ENCODE measurements at regions not wholly inside any gene's neighbourhood (a gene's known extent, or its start where the extent isn't known, plus 50 kb on each side); places are given as distances from the start of the nearest gene placed in this dataset.
"Not testable (repeated sequence)": the region's sequence is repeated elsewhere in the genome, so short reads cannot be mapped to it uniquely, and the experiment has no call there.

GRCh38 chrX:143306991-143307937 is 210.0 kb downstream of the SPANXN3 start:
- no peaks in the 10 kb centered on the region for H3K9me3 ChIP-seq (replicated peaks; ENCODE audit: low read length)
- H3K4me1 ChIP-seq (ENCODE audit: control insufficient read depth, insufficient read depth, low read length), result no peaks in the 10 kb centered on the region
- H3K9ac ChIP-seq (ENCODE audit: low read depth, low read length), result no peak overlapping the region
- H3K4me2 ChIP-seq (ENCODE audit: low read length), result no peak overlapping the region
- H3K4me3 ChIP-seq (ENCODE audit: low read length), result no peak overlapping the region
- no peaks in the 10 kb centered on the region for H3K27me3 ChIP-seq (ENCODE audit: control insufficient read depth, insufficient read depth, low read length)
- H3K36me3 ChIP-seq (ENCODE audit: insufficient read depth, low read length), result no peaks in the 10 kb centered on the region

- Histone ChIP-seq H3K9me3 (replicated peaks; ENCODE audit: low read length) (no peaks in the 10 kb centered on the region), H3K4me2 (ENCODE audit: low read length) (no peak overlapping the region), H3K9ac (ENCODE audit: low read depth, low read length) (no peak overlapping the region), H3K36me3 (ENCODE audit: insufficient read depth, low read length) (no peaks in the 10 kb centered on the region), H3K4me3 (ENCODE audit: low read length) (no peak overlapping the region), H3K4me1 (ENCODE audit: control insufficient read depth, insufficient read depth, low read length) (no peaks in the 10 kb centered on the region), H3K27me3 (ENCODE audit: control insufficient read depth, insufficient read depth, low read length) (no peaks in the 10 kb centered on the region)
Observed at GRCh38 chrX:143304518-143304917, 212.8 kb downstream of the SPANXN3 start.

DNA sequence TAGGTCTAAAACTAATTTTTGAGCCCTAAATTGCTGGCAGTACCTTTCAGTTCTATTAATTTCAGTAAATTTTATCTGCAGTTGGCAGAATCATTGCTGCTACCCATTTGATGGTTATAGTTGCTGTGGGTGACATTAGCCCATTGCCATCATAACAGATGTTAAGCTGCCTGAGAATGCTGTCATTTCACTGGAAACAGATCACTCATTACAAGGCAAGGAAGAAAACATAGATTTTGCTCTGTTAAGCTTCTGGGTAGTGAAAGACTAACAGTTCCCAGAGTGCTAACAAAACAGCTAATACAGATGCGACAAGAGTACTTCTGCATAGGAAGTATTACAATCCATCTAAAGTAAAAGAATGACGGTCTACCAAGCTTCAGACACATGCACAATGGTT is 213.2 kb downstream of the SPANXN3 start:
- Histone ChIP-seq H3K9me3 (replicated peaks; ENCODE audit: low read length) (no peaks in the 10 kb centered on the region), H3K4me2 (ENCODE audit: low read length) (no peak overlapping the region), H3K36me3 (ENCODE audit: insufficient read depth, low read length) (no peaks in the 10 kb centered on the region), H3K4me1 (ENCODE audit: control insufficient read depth, insufficient read depth, low read length) (no peaks in the 10 kb centered on the region), H3K9ac (ENCODE audit: low read depth, low read length) (no peak overlapping the region), H3K27me3 (ENCODE audit: control insufficient read depth, insufficient read depth, low read length) (no peaks in the 10 kb centered on the region), H3K4me3 (ENCODE audit: low read length) (no peak overlapping the region)

DNA sequence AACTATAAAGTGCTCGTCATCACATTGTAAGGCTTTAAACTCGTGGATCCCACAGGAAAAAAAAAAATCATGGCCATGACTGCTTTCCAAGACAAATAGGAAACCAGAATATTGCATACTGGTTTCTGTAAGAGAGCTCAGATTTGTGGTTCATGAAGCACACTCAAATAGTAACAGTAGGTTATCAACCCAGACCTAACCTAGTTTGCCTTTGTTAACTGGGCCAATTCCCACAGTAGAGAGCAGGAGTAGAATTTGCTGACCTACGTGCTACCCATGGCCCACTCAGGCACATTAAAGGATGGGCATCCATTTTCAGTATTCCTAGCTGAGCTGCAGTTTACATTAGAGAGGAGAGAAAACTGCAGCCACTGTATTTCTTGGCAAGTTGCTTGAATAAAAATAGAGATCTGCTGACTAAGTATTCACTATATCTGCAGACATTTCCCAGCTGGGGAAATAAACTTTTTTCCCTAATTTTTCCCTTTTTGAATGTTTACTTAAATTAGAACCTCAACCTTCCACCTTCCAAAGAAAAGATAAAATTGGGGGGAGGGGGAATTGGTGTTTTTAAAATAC is 218.5 kb downstream of the SPANXN3 start:
- Histone ChIP-seq H3K9me3 (replicated peaks; ENCODE audit: low read length) (no peaks in the 10 kb centered on the region), H3K36me3 (ENCODE audit: insufficient read depth, low read length) (no peaks in the 10 kb centered on the region), H3K4me3 (ENCODE audit: low read length) (no peak overlapping the region), H3K4me2 (ENCODE audit: low read length) (no peak overlapping the region), H3K9ac (ENCODE audit: low read depth, low read length) (no peak overlapping the region), H3K4me1 (ENCODE audit: control insufficient read depth, insufficient read depth, low read length) (no peaks in the 10 kb centered on the region), H3K27me3 (ENCODE audit: control insufficient read depth, insufficient read depth, low read length) (no peaks in the 10 kb centered on the region)

DNA sequence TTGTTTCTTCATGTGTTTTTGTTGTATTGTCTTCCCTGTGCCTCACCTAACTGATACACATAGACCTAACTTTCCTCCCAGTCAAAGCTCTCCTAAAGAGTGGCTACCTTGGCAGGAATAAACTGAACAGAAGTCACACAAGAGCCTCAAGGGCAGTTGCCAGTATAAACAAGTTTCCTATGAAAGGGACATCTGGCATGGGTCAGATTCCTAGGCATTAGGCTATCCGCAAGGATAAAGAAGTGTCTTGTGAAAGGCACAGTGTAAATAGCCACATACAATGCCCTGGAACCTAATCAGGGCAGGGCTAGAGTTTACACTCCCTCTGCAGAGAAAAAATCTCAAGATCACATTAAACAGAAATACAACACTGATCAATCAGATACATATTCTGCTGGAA is 220.8 kb downstream of the SPANXN3 start:
- H3K36me3 ChIP-seq (ENCODE audit: insufficient read depth, low read length), result no peaks in the 10 kb centered on the region
- H3K4me3 ChIP-seq (ENCODE audit: low read length), result no peak overlapping the region

DNA sequence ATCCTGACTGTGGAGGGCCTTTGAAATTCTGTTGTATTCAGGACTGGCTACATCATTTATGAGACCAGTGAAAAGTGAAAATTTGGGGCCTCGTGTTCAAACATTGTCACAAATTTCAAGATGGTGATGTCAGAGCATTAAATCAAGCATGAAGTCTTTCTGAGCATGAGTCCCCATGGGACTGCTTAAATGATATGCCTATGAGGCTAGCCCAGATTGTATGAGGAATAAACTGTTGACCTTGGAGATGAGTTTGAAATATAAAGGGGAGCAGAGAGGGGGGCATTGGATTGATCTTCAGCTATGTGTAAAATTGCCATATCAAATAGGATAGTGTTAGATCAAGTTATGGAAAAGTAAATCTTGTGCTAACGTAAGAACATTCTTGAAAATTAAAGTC is 230.0 kb downstream of the SPANXN3 start:
- no peaks in the 10 kb centered on the region for H3K4me1 ChIP-seq (ENCODE audit: control insufficient read depth, insufficient read depth, low read length)
- no peak overlapping the region for H3K4me2 ChIP-seq (ENCODE audit: low read length)
- H3K36me3 ChIP-seq (ENCODE audit: insufficient read depth, low read length), result no peaks in the 10 kb centered on the region
- H3K27me3 ChIP-seq (ENCODE audit: control insufficient read depth, insufficient read depth, low read length), result no peaks in the 10 kb centered on the region
- no peak overlapping the region for H3K4me3 ChIP-seq (ENCODE audit: low read length)
- no peaks in the 10 kb centered on the region for H3K9me3 ChIP-seq (replicated peaks; ENCODE audit: low read length)
- H3K9ac ChIP-seq (ENCODE audit: low read depth, low read length), result no peak overlapping the region

More for the DNA sequence above, 220.8 kb downstream of the SPANXN3 start:
- Histone ChIP-seq H3K9me3 (replicated peaks; ENCODE audit: low read length) (no peaks in the 10 kb centered on the region), H3K9ac (ENCODE audit: low read depth, low read length) (no peak overlapping the region), H3K4me1 (ENCODE audit: control insufficient read depth, insufficient read depth, low read length) (no peaks in the 10 kb centered on the region), H3K27me3 (ENCODE audit: control insufficient read depth, insufficient read depth, low read length) (no peaks in the 10 kb centered on the region), H3K4me2 (ENCODE audit: low read length) (no peak overlapping the region)

GRCh38 chrX:143270317-143270716 is 244.6 kb downstream of the SPANXN4 start:
- Histone ChIP-seq H3K4me2 (ENCODE audit: low read length) (no peak overlapping the region), H3K36me3 (ENCODE audit: insufficient read depth, low read length) (no peaks in the 10 kb centered on the region), H3K4me1 (ENCODE audit: control insufficient read depth, insufficient read depth, low read length) (no peaks in the 10 kb centered on the region), H3K9me3 (replicated peaks; ENCODE audit: low read length) (no peaks in the 10 kb centered on the region), H3K4me3 (ENCODE audit: low read length) (no peak overlapping the region), H3K27me3 (ENCODE audit: control insufficient read depth, insufficient read depth, low read length) (no peaks in the 10 kb centered on the region), H3K9ac (ENCODE audit: low read depth, low read length) (no peak overlapping the region)

DNA sequence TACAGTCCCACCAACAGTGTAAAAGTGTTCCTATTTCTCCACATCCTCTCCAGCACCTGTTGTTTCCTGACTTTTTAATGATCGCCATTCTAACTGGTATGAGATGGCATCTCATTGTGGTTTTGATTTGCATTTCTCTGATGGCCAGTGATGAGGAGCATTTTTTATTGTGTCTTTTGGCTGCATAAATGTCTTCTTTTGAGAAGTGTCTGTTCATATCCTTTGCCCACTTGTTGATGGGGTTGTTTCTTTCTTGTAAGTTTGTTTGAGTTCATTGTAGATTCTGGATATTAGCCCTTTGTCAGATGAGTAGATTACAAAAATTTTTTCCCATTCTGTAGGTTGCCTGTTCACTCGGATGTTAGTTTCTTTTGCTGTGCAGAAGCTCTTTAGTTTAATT is 218.9 kb downstream of the SPANXN4 start:
- not testable (repeated sequence) for H3K4me1 ChIP-seq (ENCODE audit: control insufficient read depth, insufficient read depth, low read length); H3K9ac ChIP-seq (ENCODE audit: low read depth, low read length); H3K36me3 ChIP-seq (ENCODE audit: insufficient read depth, low read length); H3K9me3 ChIP-seq (replicated peaks; ENCODE audit: low read length); H3K27me3 ChIP-seq (ENCODE audit: control insufficient read depth, insufficient read depth, low read length); H3K4me3 ChIP-seq (ENCODE audit: low read length); H3K4me2 ChIP-seq (ENCODE audit: low read length)

GRCh38 chrX:143240658-143241057 is 214.9 kb downstream of the SPANXN4 start:
- no peaks in the 10 kb centered on the region for H3K36me3 ChIP-seq (ENCODE audit: insufficient read depth, low read length)
- H3K4me1 ChIP-seq (ENCODE audit: control insufficient read depth, insufficient read depth, low read length), result no peaks in the 10 kb centered on the region
- H3K4me3 ChIP-seq (ENCODE audit: low read length), result no peak overlapping the region
- no peaks in the 10 kb centered on the region for H3K27me3 ChIP-seq (ENCODE audit: control insufficient read depth, insufficient read depth, low read length)
- no peak overlapping the region for H3K4me2 ChIP-seq (ENCODE audit: low read length)
- no peak overlapping the region for H3K9ac ChIP-seq (ENCODE audit: low read depth, low read length)
- H3K9me3 ChIP-seq (replicated peaks; ENCODE audit: low read length), result peaks cover 3% of the 10 kb centered on the region

- no peak overlapping the region for H3K4me3 ChIP-seq (ENCODE audit: low read length)
- peaks cover 6% of the 10 kb centered on the region for H3K9me3 ChIP-seq (replicated peaks; ENCODE audit: low read length)
- H3K9ac ChIP-seq (ENCODE audit: low read depth, low read length), result no peak overlapping the region
- no peak overlapping the region for H3K4me2 ChIP-seq (ENCODE audit: low read length)
- H3K4me1 ChIP-seq (ENCODE audit: control insufficient read depth, insufficient read depth, low read length), result no peaks in the 10 kb centered on the region
- no peaks in the 10 kb centered on the region for H3K36me3 ChIP-seq (ENCODE audit: insufficient read depth, low read length)
- no peaks in the 10 kb centered on the region for H3K27me3 ChIP-seq (ENCODE audit: control insufficient read depth, insufficient read depth, low read length)
Observed at GRCh38 chrX:143231492-143231891, 205.8 kb downstream of the SPANXN4 start.

DNA sequence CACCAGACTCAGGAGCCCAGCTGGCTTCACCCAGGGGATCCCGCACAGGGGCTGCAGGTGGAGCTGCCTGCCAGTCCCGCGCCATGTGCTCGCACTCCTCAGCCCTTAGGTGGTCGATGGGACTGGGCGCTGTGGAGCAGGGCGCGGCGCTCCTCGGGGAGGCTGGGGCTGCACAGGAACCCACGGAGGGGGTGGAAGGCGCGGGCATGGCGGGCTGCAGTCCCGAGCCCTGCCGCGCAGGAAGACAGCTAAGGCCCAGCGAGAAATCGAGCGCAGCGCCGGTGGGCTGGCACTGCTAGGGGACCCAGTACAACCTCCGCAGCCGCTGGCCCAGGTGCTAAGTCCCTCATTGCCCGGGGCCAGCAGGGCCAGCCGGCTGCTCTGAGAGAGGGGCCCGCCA is 202.9 kb downstream of the SPANXN4 start:
- H3K36me3 ChIP-seq (ENCODE audit: insufficient read depth, low read length); H3K4me1 ChIP-seq (ENCODE audit: control insufficient read depth, insufficient read depth, low read length); H3K9me3 ChIP-seq (replicated peaks; ENCODE audit: low read length); H3K4me2 ChIP-seq (ENCODE audit: low read length); H3K27me3 ChIP-seq (ENCODE audit: control insufficient read depth, insufficient read depth, low read length); H3K4me3 ChIP-seq (ENCODE audit: low read length); H3K9ac ChIP-seq (ENCODE audit: low read depth, low read length): not testable (repeated sequence)

DNA sequence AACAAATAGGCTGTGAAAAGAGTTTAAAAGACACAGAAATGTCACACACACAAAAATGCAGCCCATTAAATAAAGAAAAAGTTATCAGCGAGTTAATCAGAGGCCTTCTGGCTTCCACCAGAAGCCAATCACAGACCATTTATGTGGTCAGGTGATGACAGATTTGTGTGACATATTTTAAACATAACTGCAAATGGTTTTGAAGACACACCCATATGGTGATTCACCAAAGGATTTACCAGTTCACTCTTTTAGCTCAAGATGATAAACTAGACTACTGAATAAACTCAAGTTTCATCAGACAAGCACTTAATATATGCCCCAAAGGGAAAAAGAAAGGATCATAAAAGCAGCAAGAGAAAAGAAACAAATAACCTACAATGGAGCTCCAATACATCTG is 181.2 kb downstream of the SPANXN4 start:
- no peaks in the 10 kb centered on the region for H3K27me3 ChIP-seq (ENCODE audit: control insufficient read depth, insufficient read depth, low read length)
- H3K9me3 ChIP-seq (replicated peaks; ENCODE audit: low read length), result no peaks in the 10 kb centered on the region
- no peaks in the 10 kb centered on the region for H3K36me3 ChIP-seq (ENCODE audit: insufficient read depth, low read length)
- no peak overlapping the region for H3K4me3 ChIP-seq (ENCODE audit: low read length)
- no peaks in the 10 kb centered on the region for H3K4me1 ChIP-seq (ENCODE audit: control insufficient read depth, insufficient read depth, low read length)
- no peak overlapping the region for H3K9ac ChIP-seq (ENCODE audit: low read depth, low read length)
- no peak overlapping the region for H3K4me2 ChIP-seq (ENCODE audit: low read length)

Measured in skeletal muscle satellite cell (primary cell).